Keratinocyte (primary cell): ENCODE measurements at regions not wholly inside any gene's neighbourhood (a gene's known extent, or its start where the extent isn't known, plus 50 kb on each side); places are given as distances from the start of the nearest gene placed in this dataset.

Experiments
- EZH2 ChIP-seq: IDR thresholded peaks from one replicate; pipeline ENCODE4 v1.6.1; 2012; ENCODE audit warnings: inconsistent platforms, mild to moderate bottlenecking, low read length, moderate library complexity
- TF ChIP-seq, protein P1 (sequence below), 3 experiments: IDR thresholded peaks in 1 of 3; conservative IDR thresholded peaks in 1 of 3; optimal IDR thresholded peaks in 1 of 3; 2 replicates in 2 of 3; 3 replicates in 1 of 3; pipeline versions ENCODE3 to v1.5.1; 2011; ENCODE audit warnings: low read length in 3 of 3, mild to moderate bottlenecking in 3 of 3, moderate library complexity in 2 of 3, control low read depth in 1 of 3, inconsistent platforms in 1 of 3; ENCODE audit not compliant: insufficient read depth in 2 of 3; ENCODE audit errors: extremely low read depth in 1 of 3

DNA sequence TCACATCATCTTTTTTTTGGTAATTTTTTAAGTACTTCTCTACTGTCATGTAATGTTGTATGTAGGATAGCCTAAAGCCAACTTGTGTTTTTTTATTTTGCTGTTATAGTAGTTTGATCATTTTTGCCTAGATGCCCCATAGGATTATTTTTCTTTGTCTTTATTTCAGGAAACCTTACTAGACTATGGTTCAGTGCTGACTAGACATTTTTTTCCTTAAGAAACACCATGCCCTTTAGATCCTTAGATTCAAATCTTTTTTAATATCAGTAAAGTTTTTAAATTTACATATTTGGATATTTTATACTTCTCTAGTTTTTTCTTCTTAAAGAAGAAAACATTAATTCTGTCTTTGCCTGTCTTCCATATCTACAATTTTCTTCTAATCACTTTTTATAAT lies 221.3 kb downstream of the IDS start:
- TF ChIP-seq, protein P1, sequence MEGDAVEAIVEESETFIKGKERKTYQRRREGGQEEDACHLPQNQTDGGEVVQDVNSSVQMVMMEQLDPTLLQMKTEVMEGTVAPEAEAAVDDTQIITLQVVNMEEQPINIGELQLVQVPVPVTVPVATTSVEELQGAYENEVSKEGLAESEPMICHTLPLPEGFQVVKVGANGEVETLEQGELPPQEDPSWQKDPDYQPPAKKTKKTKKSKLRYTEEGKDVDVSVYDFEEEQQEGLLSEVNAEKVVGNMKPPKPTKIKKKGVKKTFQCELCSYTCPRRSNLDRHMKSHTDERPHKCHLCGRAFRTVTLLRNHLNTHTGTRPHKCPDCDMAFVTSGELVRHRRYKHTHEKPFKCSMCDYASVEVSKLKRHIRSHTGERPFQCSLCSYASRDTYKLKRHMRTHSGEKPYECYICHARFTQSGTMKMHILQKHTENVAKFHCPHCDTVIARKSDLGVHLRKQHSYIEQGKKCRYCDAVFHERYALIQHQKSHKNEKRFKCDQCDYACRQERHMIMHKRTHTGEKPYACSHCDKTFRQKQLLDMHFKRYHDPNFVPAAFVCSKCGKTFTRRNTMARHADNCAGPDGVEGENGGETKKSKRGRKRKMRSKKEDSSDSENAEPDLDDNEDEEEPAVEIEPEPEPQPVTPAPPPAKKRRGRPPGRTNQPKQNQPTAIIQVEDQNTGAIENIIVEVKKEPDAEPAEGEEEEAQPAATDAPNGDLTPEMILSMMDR (optimal IDR thresholded peaks at IDR 0.05 in 1 of 3, IDR thresholded peaks at IDR 0.05 in 1 of 3, conservative IDR thresholded peaks at IDR 0.05 in 1 of 3; ENCODE audit: extremely low read depth in 1 of 3, insufficient read depth in 2 of 3, low read length in 3 of 3) = no peak
- no peak for TF ChIP-seq EZH2
